Neural progenitor cell (in vitro differentiated cells): ENCODE measurements at regions not wholly inside any gene's neighbourhood (a gene's known extent, or its start where the extent isn't known, plus 50 kb on each side); places are given as distances from the start of the nearest gene placed in this dataset.

Experiments used
- DNase-seq: peaks from one replicate; pipeline ENCODE4 v3.0.0-alpha.2; 2016; ENCODE audit warnings: low spot score
- H2AFZ ChIP-seq: fragments of 200-600 bp; sonication (generic); replicated peaks from 2 replicates; pipeline ENCODE4 v1.6.1; 2016; ENCODE audit warnings: antibody characterized with exemption
- H3F3A ChIP-seq: fragments of 200-600 bp; sonication (generic); 2 replicates; pipeline ENCODE4 v1.6.1; 2016; ENCODE audit warnings: antibody characterized with exemption, low read depth
- H3K27ac ChIP-seq: fragments of 200-600 bp; sonication (generic); 2 replicates; pipeline ENCODE4 v1.5.1; 2016; ENCODE audit warnings: mild to moderate bottlenecking
- H3K27me3 ChIP-seq: fragments of 200-600 bp; sonication (generic); 2 replicates; pipeline ENCODE4 v1.6.1; 2016; ENCODE audit warnings: mild to moderate bottlenecking, moderate library complexity
- H3K36me3 ChIP-seq: fragments of 200-600 bp; sonication (generic); 2 replicates; pipeline ENCODE4 v1.5.1; 2016
- H3K4me1 ChIP-seq: fragments of 200-600 bp; sonication (generic); 2 replicates; pipeline ENCODE4 v1.6.1; 2016; ENCODE audit warnings: mixed run types
- H3K4me2 ChIP-seq: fragments of 200-600 bp; sonication (generic); 2 replicates; pipeline ENCODE4 v1.6.1; 2016
- H3K4me3 ChIP-seq: fragments of 200-600 bp; sonication (generic); 2 replicates; pipeline ENCODE4 v1.5.1; 2016
- H3K79me2 ChIP-seq: fragments of 200-600 bp; sonication (generic); 2 replicates; pipeline ENCODE4 v1.6.1; 2016; ENCODE audit warnings: low read depth
- H3K9ac ChIP-seq: fragments of 200-600 bp; sonication (generic); 2 replicates; pipeline ENCODE4 v1.6.1; 2016
- H3K9me3 ChIP-seq: fragments of 200-600 bp; sonication (generic); 2 replicates; pipeline ENCODE4 v1.5.1; 2016; ENCODE audit warnings: low read depth
- H4K20me1 ChIP-seq: fragments of 200-600 bp; sonication (generic); 2 replicates; pipeline ENCODE4 v1.6.1; 2016; ENCODE audit warnings: low read depth
- H3K27ac Mint-ChIP-seq: 3 replicates; pipeline ENCODE4 v1.8.0; 2021; ENCODE audit warnings: mixed read lengths
- H3K27me3 Mint-ChIP-seq: 2 replicates; pipeline ENCODE4 v1.8.0; 2022; ENCODE audit warnings: low read depth, mild to moderate bottlenecking, inconsistent platforms, moderate library complexity, mixed read lengths; ENCODE audit not compliant: insufficient read depth
- H3K36me3 Mint-ChIP-seq: 3 replicates; pipeline ENCODE4 v1.8.0; 2021; ENCODE audit warnings: mixed read lengths
- H3K4me1 Mint-ChIP-seq: 3 replicates; pipeline ENCODE4 v1.8.0; 2021; ENCODE audit warnings: mixed read lengths
- H3K4me3 Mint-ChIP-seq: 3 replicates; pipeline ENCODE4 v1.8.0; 2021; ENCODE audit warnings: mild to moderate bottlenecking, moderate library complexity, mixed read lengths
- H3K9me3 Mint-ChIP-seq: 3 replicates; pipeline ENCODE4 v1.8.0; 2020; ENCODE audit warnings: mixed read lengths
- EZH2 ChIP-seq: fragments of 200-600 bp; sonication (generic); IDR thresholded peaks from 2 replicates; pipeline ENCODE4 v1.6.1; 2017; ENCODE audit warnings: antibody characterized with exemption, mild to moderate bottlenecking, moderate library complexity
- EZH2phosphoT487 ChIP-seq: fragments of 200-600 bp; sonication (generic); IDR thresholded peaks from 2 replicates; pipeline ENCODE4 v1.6.1; 2017; ENCODE audit warnings: antibody characterized with exemption
- TF ChIP-seq, protein P1 (sequence below): fragments of 200-600 bp; sonication (generic); IDR thresholded peaks from 2 replicates; pipeline ENCODE4 v1.5.1; 2017; ENCODE audit warnings: antibody characterized with exemption, mild to moderate bottlenecking

DNA sequence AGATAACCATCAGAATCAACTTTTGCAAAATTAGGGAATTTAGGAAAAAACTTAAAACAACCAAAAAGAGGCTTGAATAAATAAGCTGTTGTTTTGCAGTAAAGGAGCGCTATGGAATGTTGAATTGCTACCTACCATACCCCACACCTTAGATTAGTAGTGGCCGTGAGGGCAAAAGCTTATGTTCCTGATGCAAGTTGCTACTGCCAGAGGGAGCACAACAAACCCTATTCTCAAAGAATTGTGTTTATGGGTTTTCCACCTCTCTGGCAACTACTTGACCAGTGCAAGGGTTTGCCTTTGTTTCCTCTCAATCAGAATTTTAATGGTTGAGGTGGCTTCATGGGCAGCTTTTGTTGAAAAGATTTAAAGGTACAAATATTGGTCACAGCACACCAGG is 268.1 kb downstream of the LAS1L start:
- Histone ChIP-seq H3K4me3 (no peak overlapping the region), H3F3A (peaks cover 9% of the 10 kb centered on the region), H3K4me1 (peaks cover 12% of the 10 kb centered on the region), H3K27ac (peak overlapping the region; percentile 3), H3K27me3 (no peaks in the 10 kb centered on the region), H3K36me3 (no peaks in the 10 kb centered on the region), H3K9ac (no peak overlapping the region), H3K9me3 (no peaks in the 10 kb centered on the region), H3K79me2 (no peaks in the 10 kb centered on the region), H3K4me2 (no peak overlapping the region), H4K20me1 (no peaks in the 10 kb centered on the region), H2AFZ (no peak overlapping the region)
- Mint-ChIP-seq H3K4me1 (no peaks in the 10 kb centered on the region), H3K36me3 (no peaks in the 10 kb centered on the region), H3K27me3 (no peaks in the 10 kb centered on the region), H3K27ac (no peak overlapping the region), H3K9me3 (peaks cover 8% of the 10 kb centered on the region), H3K4me3 (no peak overlapping the region)
- TF ChIP-seq EZH2phosphoT487 (no peak), EZH2 (no peak)
- TF ChIP-seq, protein P1, sequence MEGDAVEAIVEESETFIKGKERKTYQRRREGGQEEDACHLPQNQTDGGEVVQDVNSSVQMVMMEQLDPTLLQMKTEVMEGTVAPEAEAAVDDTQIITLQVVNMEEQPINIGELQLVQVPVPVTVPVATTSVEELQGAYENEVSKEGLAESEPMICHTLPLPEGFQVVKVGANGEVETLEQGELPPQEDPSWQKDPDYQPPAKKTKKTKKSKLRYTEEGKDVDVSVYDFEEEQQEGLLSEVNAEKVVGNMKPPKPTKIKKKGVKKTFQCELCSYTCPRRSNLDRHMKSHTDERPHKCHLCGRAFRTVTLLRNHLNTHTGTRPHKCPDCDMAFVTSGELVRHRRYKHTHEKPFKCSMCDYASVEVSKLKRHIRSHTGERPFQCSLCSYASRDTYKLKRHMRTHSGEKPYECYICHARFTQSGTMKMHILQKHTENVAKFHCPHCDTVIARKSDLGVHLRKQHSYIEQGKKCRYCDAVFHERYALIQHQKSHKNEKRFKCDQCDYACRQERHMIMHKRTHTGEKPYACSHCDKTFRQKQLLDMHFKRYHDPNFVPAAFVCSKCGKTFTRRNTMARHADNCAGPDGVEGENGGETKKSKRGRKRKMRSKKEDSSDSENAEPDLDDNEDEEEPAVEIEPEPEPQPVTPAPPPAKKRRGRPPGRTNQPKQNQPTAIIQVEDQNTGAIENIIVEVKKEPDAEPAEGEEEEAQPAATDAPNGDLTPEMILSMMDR = no peak
- DNase-seq = no peak

DNA sequence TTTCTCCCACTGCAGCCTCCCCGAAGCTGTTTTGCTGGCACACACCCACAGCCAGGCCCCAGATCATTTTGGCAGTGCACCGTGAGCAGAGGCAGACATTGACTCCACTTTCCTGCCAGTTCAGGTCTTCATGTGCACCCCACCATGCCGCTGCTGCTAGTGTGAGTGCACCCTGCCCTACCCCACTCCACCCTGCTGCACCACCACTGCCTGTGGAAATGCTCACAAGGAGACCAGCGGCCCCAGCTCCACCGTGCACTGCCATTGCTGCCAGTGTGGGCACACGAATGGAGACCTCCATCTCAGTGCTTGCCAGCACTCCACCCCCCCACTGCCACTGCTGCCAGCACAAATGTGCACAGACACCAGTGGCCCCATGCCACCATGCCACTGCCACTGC is 277.6 kb upstream of the ZC4H2 start:
- Histone ChIP-seq H3K4me3 (no peak overlapping the region), H3K4me1 (no peaks in the 10 kb centered on the region), H3K4me2 (no peak overlapping the region), H3K27ac (no peak overlapping the region), H3K79me2 (no peaks in the 10 kb centered on the region), H3F3A (no peaks in the 10 kb centered on the region), H4K20me1 (no peaks in the 10 kb centered on the region), H2AFZ (no peak overlapping the region), H3K27me3 (no peaks in the 10 kb centered on the region), H3K9ac (no peak overlapping the region), H3K9me3 (no peaks in the 10 kb centered on the region), H3K36me3 (no peaks in the 10 kb centered on the region)
- peaks cover 39% of the 10 kb centered on the region for H3K9me3 Mint-ChIP-seq
- TF ChIP-seq EZH2 = no peak
- TF ChIP-seq, protein P1 = no peak
- no peak for TF ChIP-seq EZH2phosphoT487
- no peaks in the 10 kb centered on the region for H3K36me3 Mint-ChIP-seq
- no peaks in the 10 kb centered on the region for H3K4me1 Mint-ChIP-seq
- no peak overlapping the region for H3K4me3 Mint-ChIP-seq
- H3K27ac Mint-ChIP-seq = no peak overlapping the region
- H3K27me3 Mint-ChIP-seq = peaks cover 6% of the 10 kb centered on the region
- no peak for DNase-seq

DNA sequence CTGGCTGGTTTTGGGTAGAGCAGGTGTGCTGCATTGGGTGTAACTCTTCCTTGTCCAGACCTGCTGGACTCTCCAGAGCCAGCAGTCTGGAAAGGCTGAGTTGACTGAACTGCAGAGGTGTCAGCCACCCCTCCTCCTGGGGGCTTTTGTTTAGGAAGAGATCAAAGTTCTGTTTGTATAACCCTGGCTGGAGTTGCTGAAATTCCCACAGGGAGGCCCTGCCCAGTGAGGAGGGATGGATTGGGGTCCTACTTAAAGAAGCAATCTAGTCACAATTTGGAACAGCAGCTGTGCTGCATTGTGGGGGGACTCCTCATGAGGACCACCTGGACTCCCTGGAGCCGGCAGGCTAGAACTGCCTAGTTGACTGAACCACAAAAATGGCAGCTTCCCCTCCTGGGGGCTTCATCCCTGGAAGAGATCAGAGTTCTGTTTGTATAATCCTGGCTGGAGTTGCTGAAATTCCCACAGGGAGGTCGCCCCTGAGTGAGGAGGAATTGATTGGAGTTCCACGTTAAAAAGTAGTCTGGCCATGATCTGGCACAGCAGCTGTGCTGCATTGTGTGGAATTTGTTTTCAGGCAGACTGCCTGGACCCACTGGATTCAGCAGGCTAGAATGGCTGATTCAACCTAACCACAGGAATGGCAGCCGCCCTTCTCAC is 264.9 kb upstream of the ZC4H2 start:
- H3F3A ChIP-seq = no peaks in the 10 kb centered on the region
- Mint-ChIP-seq H3K27ac (no peak overlapping the region), H3K4me3 (no peak overlapping the region), H3K4me1 (no peaks in the 10 kb centered on the region), H3K9me3 (peaks cover 46% of the 10 kb centered on the region), H3K36me3 (no peaks in the 10 kb centered on the region), H3K27me3 (no peaks in the 10 kb centered on the region)
- H3K79me2 ChIP-seq = no peaks in the 10 kb centered on the region
- H3K27me3 ChIP-seq = no peaks in the 10 kb centered on the region
- TF ChIP-seq, protein P1 = no peak
- TF ChIP-seq EZH2 = no peak
- TF ChIP-seq EZH2phosphoT487 = no peak
- no peaks in the 10 kb centered on the region for H3K4me1 ChIP-seq
- H3K27ac ChIP-seq = no peak overlapping the region
- peaks cover 25% of the 10 kb centered on the region for H3K9me3 ChIP-seq
- no peak overlapping the region for H3K4me3 ChIP-seq
- no peaks in the 10 kb centered on the region for H3K36me3 ChIP-seq
- no peak overlapping the region for H3K4me2 ChIP-seq
- peak; percentile 5 for DNase-seq
- no peak overlapping the region for H2AFZ ChIP-seq
- no peak overlapping the region for H3K9ac ChIP-seq
- no peaks in the 10 kb centered on the region for H4K20me1 ChIP-seq
